Stimulated activated naive B cell treated with anti-CD40 and anti-IgM and Interleukin-4, amounts not matched to agents 10 μg/mL and 1 μg/mL and 100 μg/mL, for 72 hours (primary cell): ENCODE measurements at regions not wholly inside any gene's neighbourhood (a gene's known extent, or its start where the extent isn't known, plus 50 kb on each side); places are given as distances from the start of the nearest gene placed in this dataset.

ENCODE experiments used
- ATAC-seq, 2 donors: fragments of 150-1000 bp; cut with Tn5 transposase; replicated peaks; 2 replicates each; pipeline ENCODE4 v1.10.0; 2021; ENCODE audit warnings: moderate library complexity in 1 of 2
- DNase-seq: peaks from one replicate; pipeline ENCODE4 v3.0.0; 2021
- H3K27ac Mint-ChIP-seq: one replicate; pipeline ENCODE4 v1.8.0; 2022; ENCODE audit warnings: mild to moderate bottlenecking, mixed read lengths
- H3K27me3 Mint-ChIP-seq, 2 donors: one replicate each; pipeline ENCODE4 v1.8.0; 2022; ENCODE audit warnings: mixed read lengths in 2 of 2
- H3K36me3 Mint-ChIP-seq, 2 donors: one replicate each; pipeline ENCODE4 v1.8.0; 2022; ENCODE audit warnings: mixed read lengths in 2 of 2, mild to moderate bottlenecking in 1 of 2
- H3K4me1 Mint-ChIP-seq, 2 donors: one replicate each; pipeline ENCODE4 v1.8.0; 2022; ENCODE audit warnings: mixed read lengths in 2 of 2, mild to moderate bottlenecking in 1 of 2
- H3K4me3 Mint-ChIP-seq, 2 donors: one replicate each; pipeline ENCODE4 v1.8.0; 2022; ENCODE audit warnings: mild to moderate bottlenecking in 2 of 2, mixed read lengths in 2 of 2, moderate library complexity in 1 of 2
- H3K9me3 Mint-ChIP-seq, 2 donors: one replicate each; pipeline ENCODE4 v1.8.0; 2022; ENCODE audit warnings: mixed read lengths in 2 of 2, mild to moderate bottlenecking in 1 of 2

DNA sequence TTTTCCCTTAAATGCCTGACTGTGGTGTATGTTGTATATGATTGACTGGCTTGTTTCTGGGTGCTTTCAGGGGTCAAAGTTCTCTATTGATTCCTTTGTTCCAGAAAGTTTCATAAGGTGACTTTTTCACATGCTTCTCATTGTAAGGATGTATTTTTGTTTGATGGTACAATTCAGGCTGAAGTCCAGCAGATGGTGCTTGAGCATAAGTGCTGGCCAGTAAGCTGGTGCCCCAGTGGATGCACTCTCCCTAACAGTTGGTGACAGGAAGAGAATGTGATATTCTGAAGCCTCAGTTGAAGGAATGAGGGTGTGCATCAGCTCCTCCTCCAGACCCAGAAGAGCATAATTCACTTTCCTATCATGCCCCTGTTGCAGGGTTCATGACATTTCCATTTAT is 1941.6 kb upstream of the PRR20A start:
- no peaks in the 10 kb centered on the region for H3K27me3 Mint-ChIP-seq
- H3K4me1 Mint-ChIP-seq: no peaks in the 10 kb centered on the region
- no peak overlapping the region for H3K27ac Mint-ChIP-seq
- no peaks in the 10 kb centered on the region for H3K36me3 Mint-ChIP-seq
- H3K4me3 Mint-ChIP-seq: no peak overlapping the region
- ATAC-seq (no peak), DNase-seq (no peak)
- peaks cover 3 to 4% of the 10 kb centered on the region in 2 donors for H3K9me3 Mint-ChIP-seq

DNA sequence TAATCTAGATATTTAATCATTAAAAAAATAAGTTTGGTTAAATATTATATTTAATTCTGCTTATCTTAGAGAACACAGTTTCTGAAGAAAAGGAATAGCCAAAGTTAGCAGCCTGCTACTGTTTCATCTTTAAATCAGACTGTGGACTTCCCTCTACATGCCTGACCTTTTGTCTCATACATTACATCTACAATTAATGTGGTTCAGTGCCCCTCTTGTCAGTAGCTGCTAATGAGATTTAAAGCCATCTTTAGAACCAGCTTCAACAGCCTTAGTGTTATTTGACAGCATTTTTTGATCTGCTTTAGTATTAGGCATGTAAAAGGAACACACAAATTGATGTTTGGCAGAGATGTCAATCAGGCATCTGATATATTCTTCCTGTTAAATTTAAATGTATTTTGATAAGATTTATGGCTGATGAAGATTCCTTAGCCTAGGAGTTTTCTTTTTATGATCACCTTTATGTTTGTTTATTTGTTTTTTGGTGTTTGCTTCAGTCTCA is 1925.8 kb upstream of the PRR20A start:
- no peaks in the 10 kb centered on the region for H3K4me1 Mint-ChIP-seq
- DNase-seq: no peak
- ATAC-seq: no peak
- H3K4me3 Mint-ChIP-seq: no peak overlapping the region
- H3K27ac Mint-ChIP-seq: no peak overlapping the region
- no peaks in the 10 kb centered on the region for H3K36me3 Mint-ChIP-seq
- no peaks in the 10 kb centered on the region for H3K27me3 Mint-ChIP-seq
- H3K9me3 Mint-ChIP-seq: peaks cover 0 to 2% of the 10 kb centered on the region in 2 donors

DNA sequence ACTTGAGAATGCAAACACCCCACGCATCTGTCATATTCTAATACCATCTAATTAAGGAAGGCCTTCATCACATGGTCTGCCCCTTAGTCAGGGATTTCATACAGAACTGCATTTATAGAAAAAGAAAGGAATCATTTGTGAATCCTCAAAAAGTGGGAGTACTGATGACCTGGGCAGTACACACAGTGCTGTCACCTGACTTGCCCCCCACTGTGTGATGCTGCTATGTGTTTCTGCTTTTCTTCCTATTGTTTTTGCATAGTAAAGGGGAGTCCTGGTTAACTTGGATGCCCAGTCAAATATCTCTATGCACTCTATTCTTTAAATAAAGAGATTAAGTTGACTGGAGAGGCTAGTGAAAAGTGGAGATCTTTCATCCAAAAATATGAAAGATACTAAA is 1921.2 kb upstream of the PRR20A start:
- Mint-ChIP-seq H3K27me3 (no peaks in the 10 kb centered on the region), H3K9me3 (peaks cover 0 to 5% of the 10 kb centered on the region in 2 donors), H3K36me3 (no peaks in the 10 kb centered on the region), H3K27ac (no peak overlapping the region), H3K4me1 (no peaks in the 10 kb centered on the region), H3K4me3 (no peak overlapping the region)
- ATAC-seq (no peak), DNase-seq (no peak)

DNA sequence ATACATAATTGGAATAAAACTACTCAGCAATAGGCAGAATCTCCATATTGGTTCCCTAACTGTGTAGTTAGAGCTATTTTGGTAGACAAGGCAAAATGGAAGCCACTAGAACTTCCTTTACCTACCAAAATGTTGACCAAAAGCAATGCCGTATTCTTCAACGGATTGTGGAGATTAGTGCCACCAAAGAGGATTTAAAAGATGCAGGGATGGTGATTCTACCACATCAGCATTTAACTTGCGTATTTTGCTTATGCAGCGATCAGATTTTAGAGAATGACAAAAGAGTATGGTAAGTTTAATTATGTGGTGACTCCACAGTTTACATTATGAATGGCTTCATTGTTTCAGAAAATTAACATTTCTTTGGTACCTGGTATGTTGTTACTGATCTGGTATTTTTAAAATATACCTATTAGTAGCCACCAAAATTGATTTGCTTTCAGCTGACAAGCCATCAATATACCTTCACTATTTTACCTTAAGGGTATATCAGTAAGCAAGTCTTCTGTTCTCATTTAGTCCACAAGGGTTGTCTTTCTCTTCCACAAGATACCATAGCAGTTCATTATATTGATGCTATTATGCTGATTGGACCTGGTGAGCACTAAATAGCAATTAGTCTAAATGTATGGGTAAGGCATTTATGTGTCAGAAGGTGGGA is 1910.7 kb upstream of the PRR20A start:
- Mint-ChIP-seq H3K4me3 (no peak overlapping the region), H3K36me3 (no peaks in the 10 kb centered on the region), H3K27ac (no peak overlapping the region), H3K9me3 (peaks cover 0 to 4% of the 10 kb centered on the region in 2 donors), H3K4me1 (no peaks in the 10 kb centered on the region), H3K27me3 (no peaks in the 10 kb centered on the region)
- ATAC-seq (no peak), DNase-seq (no peak)

DNA sequence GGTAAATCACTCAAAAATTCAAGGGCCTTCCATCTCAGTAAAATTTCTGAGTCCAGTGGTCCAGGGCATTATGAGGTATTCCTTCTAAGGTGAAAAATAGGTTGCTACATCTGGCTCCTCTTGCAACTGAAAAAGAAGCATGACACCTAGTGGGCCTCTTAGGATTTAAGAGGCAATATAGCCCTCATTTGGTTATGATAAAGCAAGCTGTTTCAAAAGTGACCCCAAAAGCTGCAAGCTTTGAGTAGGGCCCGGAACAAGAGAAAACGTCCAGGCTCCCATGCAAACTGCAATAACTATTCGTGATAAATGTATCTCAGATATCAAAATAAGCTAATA is 1910.2 kb upstream of the PRR20A start:
- H3K36me3 Mint-ChIP-seq: no peaks in the 10 kb centered on the region

DNA sequence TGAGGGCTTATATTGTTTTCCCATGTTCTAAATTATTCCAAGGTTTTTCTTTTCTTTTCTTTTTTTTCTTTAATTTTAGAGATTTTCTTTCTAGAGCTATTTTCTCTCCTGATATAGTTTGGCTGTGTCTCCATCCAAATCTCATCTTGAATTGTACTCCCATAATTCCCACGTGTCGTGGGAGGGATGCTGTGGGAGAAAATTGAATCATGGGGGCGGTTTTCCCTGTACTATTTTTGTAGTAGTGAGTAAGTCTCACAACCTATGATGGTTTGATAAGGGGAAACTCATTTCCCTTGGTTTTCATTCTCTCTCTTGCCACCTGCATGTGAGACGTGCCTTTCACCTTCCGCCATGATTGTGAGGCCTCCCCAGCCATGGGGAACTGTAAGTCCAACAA is 1906.4 kb upstream of the PRR20A start:
- Mint-ChIP-seq H3K4me1 (no peaks in the 10 kb centered on the region), H3K27me3 (no peaks in the 10 kb centered on the region), H3K27ac (no peak overlapping the region), H3K36me3 (no peaks in the 10 kb centered on the region), H3K4me3 (no peak overlapping the region), H3K9me3 (peaks cover 4 to 7% of the 10 kb centered on the region in 2 donors)
- DNase-seq (no peak), ATAC-seq (no peak)

More for the DNA sequence above, 1910.2 kb upstream of the PRR20A start:
- Mint-ChIP-seq H3K4me1 (no peaks in the 10 kb centered on the region), H3K27me3 (no peaks in the 10 kb centered on the region), H3K27ac (no peak overlapping the region), H3K4me3 (no peak overlapping the region), H3K9me3 (peaks cover 0 to 4% of the 10 kb centered on the region in 2 donors)
- ATAC-seq (no peak), DNase-seq (no peak)

DNA sequence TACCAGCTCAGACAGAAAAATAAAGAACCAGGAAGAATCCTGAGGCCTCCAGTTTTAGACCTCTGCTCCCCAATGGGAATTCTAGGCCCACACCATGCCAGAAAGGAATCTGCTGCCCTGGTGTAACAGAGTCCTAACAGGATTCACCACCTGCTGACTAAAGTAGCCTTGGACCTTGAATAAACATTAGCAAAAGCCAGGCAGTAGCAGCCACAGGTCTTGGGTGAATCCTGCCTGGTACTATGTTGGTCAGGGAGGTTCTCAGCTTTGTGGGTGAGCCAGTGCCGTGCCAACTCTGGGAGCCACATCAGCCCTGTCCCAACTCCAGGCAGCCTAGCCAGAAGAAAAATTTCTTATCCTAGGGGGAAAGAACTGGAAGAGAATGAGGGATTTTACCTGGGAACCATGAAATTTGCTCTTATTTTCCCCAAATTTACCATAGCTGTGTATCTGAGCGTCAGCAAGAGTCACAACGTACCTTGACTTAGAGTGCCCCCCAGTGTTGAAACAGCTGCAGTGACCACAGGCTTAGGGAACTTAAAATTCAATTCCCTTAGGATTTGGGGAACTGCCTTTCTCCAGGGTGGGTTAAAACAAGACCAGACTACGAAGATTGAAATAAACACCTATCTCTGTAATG is 1895.6 kb upstream of the PRR20A start:
- Mint-ChIP-seq H3K4me1 (no peaks in the 10 kb centered on the region), H3K9me3 (peaks cover 6 to 11% of the 10 kb centered on the region in 2 donors), H3K27ac (no peak overlapping the region), H3K27me3 (no peaks in the 10 kb centered on the region), H3K4me3 (no peak overlapping the region), H3K36me3 (no peaks in the 10 kb centered on the region)
- ATAC-seq (no peak), DNase-seq (no peak)

DNA sequence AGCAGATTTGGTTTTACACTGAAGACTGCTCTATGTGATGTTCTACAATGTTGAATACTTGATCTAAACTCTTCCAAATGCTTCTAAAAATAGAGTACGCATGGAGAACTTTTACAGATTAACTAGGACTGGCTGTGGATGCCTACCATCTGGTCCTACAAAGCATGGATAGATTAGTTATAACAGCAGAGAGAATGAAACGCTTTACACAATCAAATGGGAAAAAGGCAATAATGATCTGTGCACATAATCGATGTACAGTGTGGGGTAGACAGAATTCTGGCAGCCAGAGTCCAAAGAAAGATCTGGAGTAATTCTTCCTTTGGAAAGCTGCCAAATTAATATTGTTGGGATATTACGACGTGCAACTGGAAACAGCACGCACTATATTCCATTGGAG is 1885.5 kb upstream of the PRR20A start:
- ATAC-seq (no peak), DNase-seq (no peak)
- H3K27me3 Mint-ChIP-seq: no peaks in the 10 kb centered on the region
- peaks cover 0 to 13% of the 10 kb centered on the region in 2 donors for H3K9me3 Mint-ChIP-seq
- H3K36me3 Mint-ChIP-seq: no peaks in the 10 kb centered on the region
- H3K4me3 Mint-ChIP-seq: no peak overlapping the region
- H3K27ac Mint-ChIP-seq: no peak overlapping the region
- H3K4me1 Mint-ChIP-seq: no peaks in the 10 kb centered on the region

DNA sequence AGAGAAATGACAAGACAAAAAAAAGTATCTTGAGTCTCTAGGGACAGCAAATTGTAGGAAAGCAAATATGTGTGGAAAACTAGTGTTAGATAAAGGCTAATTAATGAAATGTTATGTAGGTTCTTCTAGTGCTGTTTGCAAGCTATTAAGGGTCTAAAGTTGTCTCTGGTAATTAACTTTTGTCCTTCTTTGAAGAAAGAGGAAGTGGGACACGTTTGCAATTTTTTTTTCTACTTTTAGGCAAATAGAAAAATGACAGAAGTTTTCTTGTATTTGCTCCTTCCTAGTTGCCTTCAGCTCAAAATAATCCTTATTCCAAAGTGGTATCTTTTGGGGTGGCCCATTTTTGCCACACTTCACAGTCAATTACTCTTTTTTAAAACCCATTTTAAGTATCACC is 1877.7 kb upstream of the PRR20A start:
- Mint-ChIP-seq H3K9me3 (peaks cover 2 to 3% of the 10 kb centered on the region in 2 donors), H3K27me3 (no peaks in the 10 kb centered on the region), H3K4me3 (no peak overlapping the region), H3K36me3 (no peaks in the 10 kb centered on the region), H3K4me1 (no peaks in the 10 kb centered on the region), H3K27ac (no peak overlapping the region)
- ATAC-seq: no peak
- no peak for DNase-seq

DNA sequence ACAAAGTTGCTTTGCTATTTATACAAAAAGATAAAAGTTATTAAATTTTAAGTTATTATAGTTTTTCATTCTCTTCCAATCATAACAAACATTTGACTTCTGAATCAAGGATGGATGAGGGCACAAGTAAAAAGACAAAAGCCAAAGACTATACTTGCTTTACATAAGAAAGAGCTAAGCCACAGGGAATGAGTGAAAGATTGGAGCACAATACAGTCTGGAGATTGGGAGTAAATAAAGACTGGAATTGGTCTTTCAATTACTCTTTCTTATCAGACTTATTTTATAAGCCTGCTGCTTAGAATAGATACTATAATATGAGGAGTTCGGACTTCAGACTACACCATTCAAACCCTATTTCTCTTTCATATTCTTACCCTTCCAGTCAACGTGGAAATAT is 1874.1 kb upstream of the PRR20A start:
- ATAC-seq: no peak
- Mint-ChIP-seq H3K4me1 (no peaks in the 10 kb centered on the region), H3K27me3 (no peaks in the 10 kb centered on the region), H3K9me3 (peaks cover 3 to 6% of the 10 kb centered on the region in 2 donors), H3K4me3 (no peak overlapping the region), H3K27ac (no peak overlapping the region), H3K36me3 (no peaks in the 10 kb centered on the region)
- no peak for DNase-seq

DNA sequence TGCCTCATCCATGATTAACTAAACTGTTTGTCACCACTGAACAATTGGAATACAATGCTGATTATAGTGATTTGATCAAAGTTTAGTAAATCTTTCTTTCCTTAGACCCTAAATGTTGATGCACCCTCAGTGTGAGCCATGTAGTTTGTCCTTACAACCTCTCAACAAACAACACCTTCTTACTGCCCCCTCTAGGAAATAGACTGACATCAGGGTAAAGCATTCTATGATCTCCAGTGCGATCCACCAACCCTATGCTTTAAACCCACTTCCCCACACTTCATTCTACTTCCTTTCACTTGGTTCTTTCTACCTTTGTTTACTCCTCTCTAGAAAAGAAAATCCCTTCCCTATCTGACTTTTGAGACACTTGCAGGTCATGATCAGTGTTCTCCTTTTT is 1842.5 kb upstream of the PRR20A start:
- Mint-ChIP-seq H3K27me3 (no peaks in the 10 kb centered on the region), H3K4me1 (no peaks in the 10 kb centered on the region), H3K4me3 (no peak overlapping the region), H3K27ac (no peak overlapping the region), H3K36me3 (no peaks in the 10 kb centered on the region), H3K9me3 (peaks cover 12 to 16% of the 10 kb centered on the region in 2 donors)
- DNase-seq (no peak), ATAC-seq (no peak)

DNA sequence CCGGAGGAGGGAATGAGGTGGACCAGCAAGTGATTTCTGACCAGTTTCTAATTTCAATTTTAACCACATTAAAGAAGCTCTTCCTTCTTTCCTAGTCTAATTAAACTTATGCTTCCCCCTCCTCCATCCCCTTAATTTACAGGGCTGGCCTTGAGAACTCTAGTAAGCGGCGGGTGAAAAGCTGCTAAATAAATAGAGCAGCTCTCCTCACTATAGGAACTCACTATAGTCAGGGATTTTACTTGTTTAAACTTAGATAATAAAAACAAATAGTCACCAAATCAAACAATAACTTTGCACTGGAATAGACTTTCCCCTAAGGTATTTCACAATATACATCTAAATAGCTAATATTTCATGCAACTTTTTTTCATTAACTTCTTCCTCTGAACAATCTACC is 1838.2 kb upstream of the PRR20A start:
- Mint-ChIP-seq H3K27ac (no peak overlapping the region), H3K9me3 (peaks cover 6% of the 10 kb centered on the region in 2 donors), H3K4me3 (no peak overlapping the region), H3K4me1 (no peaks in the 10 kb centered on the region), H3K27me3 (no peaks in the 10 kb centered on the region), H3K36me3 (no peaks in the 10 kb centered on the region)
- ATAC-seq (no peak), DNase-seq (no peak)

DNA sequence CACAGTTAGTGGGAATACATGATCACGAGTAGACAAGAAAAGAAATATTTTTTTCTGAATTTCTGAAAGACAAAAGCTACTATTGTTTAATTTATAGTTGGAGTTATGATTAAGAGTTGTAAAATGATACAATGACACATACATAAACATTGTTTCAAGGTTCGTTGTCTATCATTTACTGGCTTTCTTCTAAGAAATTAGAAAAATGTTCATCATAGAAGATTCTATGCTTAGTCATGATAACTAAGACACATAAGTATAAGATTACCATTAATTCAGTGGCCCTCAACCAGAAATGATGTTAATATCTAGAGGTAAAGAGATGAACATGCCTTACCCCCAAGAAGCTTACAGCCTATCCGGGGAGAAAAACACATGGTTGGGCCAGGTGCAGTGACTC is 1832.8 kb upstream of the PRR20A start:
- Mint-ChIP-seq H3K4me3 (no peak overlapping the region), H3K36me3 (no peaks in the 10 kb centered on the region), H3K9me3 (peaks cover 0 to 1% of the 10 kb centered on the region in 2 donors), H3K27ac (no peak overlapping the region), H3K27me3 (no peaks in the 10 kb centered on the region), H3K4me1 (no peaks in the 10 kb centered on the region)
- no peak for DNase-seq
- ATAC-seq: no peak

DNA sequence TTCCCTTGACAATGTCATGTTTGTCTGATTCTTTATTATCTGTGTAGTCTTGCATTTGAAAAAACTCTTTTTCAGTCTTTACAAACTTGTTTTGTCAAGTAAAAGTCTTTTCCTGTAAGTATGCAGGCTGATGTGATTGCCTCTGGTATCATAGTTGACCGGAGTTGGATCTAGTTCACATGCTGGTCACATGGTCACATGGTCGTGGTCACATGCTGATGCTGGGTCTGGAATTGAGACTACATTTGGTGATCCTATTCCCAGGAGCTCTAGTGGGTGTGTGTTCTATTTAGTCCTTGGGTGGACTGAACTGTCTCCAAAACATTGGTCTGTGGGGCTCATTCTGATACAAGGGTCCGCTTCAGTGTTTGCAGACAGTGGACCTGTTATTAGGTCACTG is 1798.8 kb upstream of the PRR20A start:
- no peak for DNase-seq
- Mint-ChIP-seq H3K9me3 (peaks cover 3 to 5% of the 10 kb centered on the region in 2 donors), H3K27ac (no peak overlapping the region), H3K36me3 (no peaks in the 10 kb centered on the region), H3K27me3 (no peaks in the 10 kb centered on the region), H3K4me3 (no peak overlapping the region), H3K4me1 (no peaks in the 10 kb centered on the region)
- no peak for ATAC-seq

DNA sequence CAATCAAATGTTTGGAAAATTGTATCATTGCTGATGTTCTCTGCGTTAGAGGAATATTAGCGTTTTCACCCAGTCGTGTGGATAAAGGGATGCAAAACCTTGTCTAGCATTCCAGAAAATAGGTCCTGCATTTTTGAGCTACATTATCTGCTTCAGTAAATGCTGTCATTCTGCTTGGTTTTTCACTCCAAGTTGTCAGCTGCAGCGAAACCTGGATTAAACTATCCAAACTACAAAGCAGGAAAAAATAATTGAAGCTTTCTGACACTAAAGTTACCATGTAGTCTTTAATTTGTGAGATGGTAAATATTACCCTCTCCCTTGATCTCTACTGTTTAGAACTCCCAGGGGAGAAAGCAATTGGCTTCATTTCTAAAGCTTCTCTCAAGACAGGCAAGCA is 1795.5 kb upstream of the PRR20A start:
- H3K9me3 Mint-ChIP-seq: peaks cover 0 to 8% of the 10 kb centered on the region in 2 donors
- no peak for ATAC-seq

More for the DNA sequence above, 1795.5 kb upstream of the PRR20A start:
- no peak for DNase-seq
- Mint-ChIP-seq H3K27ac (no peak overlapping the region), H3K4me3 (no peak overlapping the region), H3K4me1 (no peaks in the 10 kb centered on the region), H3K27me3 (no peaks in the 10 kb centered on the region), H3K36me3 (no peaks in the 10 kb centered on the region)
